PC-9 (cell line): ENCODE measurements at regions not wholly inside any gene's neighbourhood (a gene's known extent, or its start where the extent isn't known, plus 50 kb on each side); places are given as distances from the start of the nearest gene placed in this dataset.
A peak's percentile ranks its signal among the peaks of the same experiment; 100 is the strongest.

Source experiments
- BruUV-seq: library from RNA; stranded (reverse); fragments of 400-500 nt; replicated peaks from 2 replicates; lab custom pipeline; 2021; lab: Mats Ljungman, UMichigan
- CTCF ChIA-PET: fragments of 300-600 bp; sonication (Branson Sonifier 250); formaldehyde crosslinking; loops from one replicate; lab custom pipeline; 2022; ENCODE audit warnings: antibody characterized with exemption; lab: Charles Lee
- POLR2A ChIA-PET: fragments of 300-600 bp; sonication (Branson Sonifier 250); formaldehyde crosslinking; loops from one replicate; lab custom pipeline; 2022; ENCODE audit warnings: antibody characterized with exemption; ENCODE audit not compliant: unreplicated experiment; lab: Charles Lee
- DNase-seq, 2 experiments: peaks; one replicate each; pipeline versions ENCODE4 v3.0.0 to v3.0.0-alpha.2; 2015 to 2022; ENCODE audit warnings: mixed read lengths in 1 of 2
- H2AFZ ChIP-seq: fragments of 200-600 bp; sonication (generic); 2 replicates; pipeline ENCODE4 v1.8.1; 2017; ENCODE audit warnings: antibody characterized with exemption
- H3F3A ChIP-seq: fragments of 200-600 bp; sonication (generic); 2 replicates; pipeline ENCODE4 v1.8.1; 2017; ENCODE audit warnings: antibody characterized with exemption, mild to moderate bottlenecking, low read depth; ENCODE audit not compliant: insufficient read depth
- H3K27ac ChIP-seq: fragments of 200-600 bp; sonication (generic); 2 replicates; pipeline ENCODE4 v1.6.1; 2016; ENCODE audit warnings: mixed run types
- H3K27me3 ChIP-seq: fragments of 200-600 bp; sonication (generic); 2 replicates; pipeline ENCODE4 v1.6.1; 2016; ENCODE audit warnings: low read depth, mixed run types; ENCODE audit not compliant: insufficient read depth
- H3K36me3 ChIP-seq: fragments of 200-600 bp; sonication (generic); 2 replicates; pipeline ENCODE4 v1.6.1; 2016; ENCODE audit warnings: low read depth, mixed run types
- H3K4me1 ChIP-seq: fragments of 200-600 bp; sonication (generic); replicated peaks from 2 replicates; pipeline ENCODE4 v1.6.1; 2016; ENCODE audit warnings: mixed run types; ENCODE audit not compliant: insufficient read depth
- H3K4me2 ChIP-seq: fragments of 200-600 bp; sonication (generic); 2 replicates; pipeline ENCODE4 v1.6.1; 2017; ENCODE audit warnings: mixed run types
- H3K4me3 ChIP-seq: fragments of 200-600 bp; sonication (generic); 2 replicates; pipeline ENCODE4 v1.6.1; 2016; ENCODE audit warnings: mixed run types
- H3K79me2 ChIP-seq: fragments of 200-600 bp; sonication (generic); 2 replicates; pipeline ENCODE4 v1.6.1; 2017; ENCODE audit warnings: low read depth, mixed run types
- H3K9me2 ChIP-seq: fragments of 200-600 bp; sonication (generic); 2 replicates; pipeline ENCODE4 v1.8.1; 2017; ENCODE audit warnings: mild to moderate bottlenecking; ENCODE audit not compliant: insufficient read depth
- H3K9me3 ChIP-seq: fragments of 200-600 bp; sonication (generic); 2 replicates; pipeline ENCODE4 v1.8.1; 2016; ENCODE audit warnings: low read depth; ENCODE audit not compliant: insufficient read depth
- H4K20me1 ChIP-seq: fragments of 200-600 bp; sonication (generic); 2 replicates; pipeline ENCODE4 v1.8.1; 2017; ENCODE audit not compliant: insufficient read depth
- EZH2 ChIP-seq: fragments of 200-600 bp; sonication (generic); IDR thresholded peaks from 2 replicates; pipeline ENCODE4 v1.8.0; 2017; ENCODE audit warnings: antibody characterized with exemption, low read depth
- intact Hi-C: fragments of 100-400 bp; cut with micrococcal nuclease; formaldehyde crosslinking; loops from one replicate; pipeline ENCODE4 v1.10.0; 2022; ENCODE audit not compliant: unreplicated experiment
- TF ChIP-seq, protein P1 (sequence below): fragments of 200-600 bp; sonication (generic); conservative IDR thresholded peaks from 2 replicates; pipeline ENCODE4 v1.6.1; 2017; ENCODE audit warnings: mixed run types, antibody characterized with exemption, mild to moderate bottlenecking, moderate library complexity

DNA sequence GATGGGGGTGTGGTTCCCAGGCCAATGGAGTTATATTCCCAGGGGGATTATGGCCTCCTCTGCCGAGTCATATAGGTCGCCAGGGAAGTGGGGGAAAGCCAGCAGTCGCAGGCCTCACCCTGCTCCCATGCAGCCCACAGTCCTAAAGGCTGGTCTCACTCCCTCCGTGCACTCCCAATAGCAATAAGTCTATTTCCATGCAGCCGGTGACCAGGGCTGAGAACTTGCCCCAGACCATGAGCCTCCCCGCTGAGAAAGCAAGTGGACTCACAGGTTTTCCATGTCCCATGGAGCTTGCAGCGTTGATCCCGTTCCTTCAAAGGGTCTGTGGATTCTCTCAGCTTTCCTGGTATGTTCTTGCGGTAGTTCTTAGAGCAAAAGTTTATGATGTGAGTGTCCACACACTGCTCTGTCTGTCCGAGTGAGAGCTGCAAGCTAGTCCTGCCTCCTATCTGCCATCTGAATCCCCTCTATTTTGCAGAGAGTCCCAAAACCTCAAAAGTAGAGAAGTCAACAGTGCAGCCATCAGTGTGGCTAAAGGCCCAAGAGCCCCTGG is 81.7 kb upstream of the TMPRSS2 start:
- peak in 1 of 2 experiments; percentile 26 for DNase-seq
- H3K9me2 ChIP-seq: no peaks in the 10 kb centered on the region
- no peaks in the 10 kb centered on the region for H3K9me3 ChIP-seq
- intact Hi-C loops: no loop called here
- POLR2A ChIA-PET: no interaction called here
- H3K36me3 ChIP-seq: no peaks in the 10 kb centered on the region
- no peaks in the 10 kb centered on the region for H3K79me2 ChIP-seq
- CTCF ChIA-PET: no interaction called here
- BruUV-seq: no TSS peak
- H3K27ac ChIP-seq: no peak overlapping the region
- H3K27me3 ChIP-seq: no peaks in the 10 kb centered on the region
- no peak for TF ChIP-seq EZH2
- TF ChIP-seq, protein P1, sequence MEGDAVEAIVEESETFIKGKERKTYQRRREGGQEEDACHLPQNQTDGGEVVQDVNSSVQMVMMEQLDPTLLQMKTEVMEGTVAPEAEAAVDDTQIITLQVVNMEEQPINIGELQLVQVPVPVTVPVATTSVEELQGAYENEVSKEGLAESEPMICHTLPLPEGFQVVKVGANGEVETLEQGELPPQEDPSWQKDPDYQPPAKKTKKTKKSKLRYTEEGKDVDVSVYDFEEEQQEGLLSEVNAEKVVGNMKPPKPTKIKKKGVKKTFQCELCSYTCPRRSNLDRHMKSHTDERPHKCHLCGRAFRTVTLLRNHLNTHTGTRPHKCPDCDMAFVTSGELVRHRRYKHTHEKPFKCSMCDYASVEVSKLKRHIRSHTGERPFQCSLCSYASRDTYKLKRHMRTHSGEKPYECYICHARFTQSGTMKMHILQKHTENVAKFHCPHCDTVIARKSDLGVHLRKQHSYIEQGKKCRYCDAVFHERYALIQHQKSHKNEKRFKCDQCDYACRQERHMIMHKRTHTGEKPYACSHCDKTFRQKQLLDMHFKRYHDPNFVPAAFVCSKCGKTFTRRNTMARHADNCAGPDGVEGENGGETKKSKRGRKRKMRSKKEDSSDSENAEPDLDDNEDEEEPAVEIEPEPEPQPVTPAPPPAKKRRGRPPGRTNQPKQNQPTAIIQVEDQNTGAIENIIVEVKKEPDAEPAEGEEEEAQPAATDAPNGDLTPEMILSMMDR: no peak
- H3F3A ChIP-seq: peaks cover 5% of the 10 kb centered on the region; the same call in 1 of the 2 replicates
- H4K20me1 ChIP-seq: no peaks in the 10 kb centered on the region
- no peak overlapping the region for H3K4me2 ChIP-seq
- peaks cover 9% of the 10 kb centered on the region for H3K4me1 ChIP-seq
- H3K4me3 ChIP-seq: no peak overlapping the region
- H2AFZ ChIP-seq: no peak overlapping the region

DNA sequence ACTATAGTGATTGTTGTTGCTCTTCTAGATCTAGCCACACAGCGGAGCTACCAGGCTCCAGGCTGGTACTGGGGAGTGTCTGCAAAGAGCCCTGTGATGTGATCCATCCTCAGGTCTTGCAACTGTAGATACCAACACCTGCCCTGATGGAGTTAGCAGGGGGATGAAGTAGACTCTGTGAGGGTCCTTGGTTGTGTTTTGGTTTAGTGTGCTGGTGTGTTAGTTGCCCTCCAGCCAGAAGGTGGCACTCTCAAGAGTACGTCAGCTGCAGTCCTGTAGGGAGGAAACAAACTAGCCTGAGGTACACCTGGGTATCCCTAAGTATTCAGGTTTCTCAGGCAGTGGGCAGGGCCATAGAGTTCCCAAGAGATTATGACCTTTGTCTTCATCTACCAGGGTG is 81.2 kb upstream of the TMPRSS2 start:
- POLR2A ChIA-PET: no interaction called here
- no TSS peak for BruUV-seq
- Histone ChIP-seq H3K4me3 (no peak overlapping the region), H3F3A (peaks cover 5% of the 10 kb centered on the region; the same call in 1 of the 2 replicates), H3K9me2 (no peaks in the 10 kb centered on the region), H2AFZ (no peak overlapping the region), H3K9me3 (no peaks in the 10 kb centered on the region), H3K36me3 (no peaks in the 10 kb centered on the region), H3K27me3 (no peaks in the 10 kb centered on the region), H3K4me1 (peaks cover 14% of the 10 kb centered on the region), H4K20me1 (no peaks in the 10 kb centered on the region), H3K27ac (no peak overlapping the region), H3K4me2 (no peak overlapping the region), H3K79me2 (no peaks in the 10 kb centered on the region)
- DNase-seq: peak in 1 of 2 experiments; percentile 19
- intact Hi-C loops: no loop called here
- CTCF ChIA-PET: no interaction called here
- TF ChIP-seq, protein P1: no peak
- TF ChIP-seq EZH2: no peak

DNA sequence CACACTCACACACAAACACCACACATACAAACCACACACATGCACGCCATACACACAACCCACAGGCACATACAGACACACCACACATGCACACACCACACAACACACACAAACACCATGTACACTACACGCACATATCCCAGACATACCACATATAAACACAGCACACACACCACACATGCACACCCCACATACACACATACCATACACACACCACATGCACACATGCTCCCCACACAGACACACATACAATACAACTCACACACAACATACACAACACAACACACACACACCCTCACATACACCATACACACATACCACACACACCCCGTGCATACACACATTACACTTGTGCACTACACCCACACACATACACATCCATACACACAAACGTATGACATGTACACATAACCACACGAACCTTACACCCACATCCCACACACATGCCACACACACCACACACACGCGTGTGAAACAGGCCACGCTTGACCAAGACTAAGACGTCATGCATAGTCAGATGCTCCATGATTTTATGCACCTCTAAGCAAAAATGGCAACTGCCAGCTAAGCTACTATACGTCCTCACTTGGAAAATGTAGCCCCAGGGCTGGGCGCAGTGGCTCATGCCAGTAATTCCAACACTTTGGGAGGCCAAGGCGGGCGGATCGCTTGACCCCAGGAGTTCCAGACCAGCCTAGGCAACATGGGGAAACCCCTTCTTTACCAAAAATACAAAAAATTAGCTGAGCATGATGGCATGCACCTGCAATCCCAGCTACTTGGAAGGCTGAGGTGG is 77.4 kb upstream of the TMPRSS2 start:
- Histone ChIP-seq H4K20me1 (no peaks in the 10 kb centered on the region), H3F3A (peaks cover 31% of the 10 kb centered on the region; the same call in 1 of the 2 replicates), H3K36me3 (no peaks in the 10 kb centered on the region), H3K9me3 (no peaks in the 10 kb centered on the region), H3K4me1 (peaks cover 50% of the 10 kb centered on the region), H3K27ac (no peak overlapping the region), H3K4me2 (no peak overlapping the region), H3K4me3 (no peak overlapping the region), H3K79me2 (no peaks in the 10 kb centered on the region), H3K27me3 (no peaks in the 10 kb centered on the region), H2AFZ (no peak overlapping the region), H3K9me2 (no peaks in the 10 kb centered on the region)
- intact Hi-C loops: no loop called here
- no TSS peak for BruUV-seq
- CTCF ChIA-PET: no interaction called here
- POLR2A ChIA-PET: no interaction called here
- peak in 1 of 2 experiments; percentile 26 for DNase-seq
- no peak for TF ChIP-seq EZH2
- TF ChIP-seq, protein P1: no peak
